GM21529 (cell line): ENCODE measurements at regions not wholly inside any gene's neighbourhood (a gene's known extent, or its start where the extent isn't known, plus 50 kb on each side); places are given as distances from the start of the nearest gene placed in this dataset.
A peak's percentile ranks its signal among the peaks of the same experiment; 100 is the strongest.

Experiments
- ATAC-seq: cut with Tn5 transposase; IDR thresholded peaks from one replicate; pipeline ENCODE4 v1.9.1; 2021; ENCODE audit not compliant: unreplicated experiment

DNA sequence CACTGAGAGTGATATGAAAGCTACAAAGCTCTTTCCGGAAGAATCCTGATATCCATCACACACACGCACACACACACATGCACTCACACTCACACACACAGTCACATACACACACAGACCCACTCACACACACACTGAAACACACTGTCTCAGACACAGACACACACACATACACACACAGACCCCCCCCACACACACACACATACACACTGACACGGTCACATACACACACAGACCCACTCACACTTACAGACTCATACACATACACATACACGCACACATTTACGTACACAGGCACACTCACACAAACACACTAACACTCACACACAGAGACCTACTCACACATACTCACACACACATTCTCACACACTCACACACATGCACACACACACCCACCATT is 58.6 kb downstream of the LIG4 start:
- ATAC-seq = no peak

DNA sequence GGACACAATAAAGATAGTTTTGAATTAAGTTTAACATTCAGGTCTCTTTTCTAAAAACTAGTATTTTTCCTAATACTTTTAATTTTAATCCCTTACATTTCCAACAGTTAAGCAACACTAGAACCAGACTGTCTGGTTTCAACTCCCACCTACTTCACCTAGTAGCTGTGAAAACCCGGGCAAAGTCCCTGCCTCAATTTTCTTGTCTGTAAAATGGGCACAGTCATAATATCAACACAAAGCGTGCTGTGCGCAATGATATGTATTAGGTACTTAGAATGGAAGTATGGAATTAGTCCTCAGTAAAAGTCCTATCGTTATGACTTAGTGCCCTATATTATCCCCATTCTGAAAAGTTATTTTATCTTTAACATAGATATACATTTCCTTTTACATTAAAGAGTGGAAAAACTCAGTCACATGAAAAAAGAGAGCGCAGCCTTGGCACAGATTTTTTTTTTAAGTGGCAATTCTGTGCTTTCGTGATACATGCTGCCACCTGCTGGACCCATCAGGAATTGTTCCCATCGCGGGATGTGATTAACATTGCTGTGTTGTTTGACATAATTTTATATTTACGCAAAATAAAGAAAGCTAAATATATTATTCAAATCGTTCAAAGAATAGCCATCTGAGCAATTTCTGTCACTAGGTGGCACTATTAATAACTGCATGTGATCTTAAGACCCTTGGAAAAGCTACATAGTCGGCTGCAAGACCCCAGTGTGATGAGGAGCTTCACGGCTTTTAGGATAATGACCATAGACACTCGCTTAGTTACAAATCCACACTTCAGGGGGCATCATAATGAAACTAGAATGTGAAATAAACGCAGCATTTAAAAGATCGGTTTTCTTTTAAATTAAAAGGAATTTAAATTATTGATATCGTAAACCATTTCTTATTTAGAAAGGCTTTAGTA is 59.9 kb downstream of the LIG4 start:
- ATAC-seq = peak; percentile 76

DNA sequence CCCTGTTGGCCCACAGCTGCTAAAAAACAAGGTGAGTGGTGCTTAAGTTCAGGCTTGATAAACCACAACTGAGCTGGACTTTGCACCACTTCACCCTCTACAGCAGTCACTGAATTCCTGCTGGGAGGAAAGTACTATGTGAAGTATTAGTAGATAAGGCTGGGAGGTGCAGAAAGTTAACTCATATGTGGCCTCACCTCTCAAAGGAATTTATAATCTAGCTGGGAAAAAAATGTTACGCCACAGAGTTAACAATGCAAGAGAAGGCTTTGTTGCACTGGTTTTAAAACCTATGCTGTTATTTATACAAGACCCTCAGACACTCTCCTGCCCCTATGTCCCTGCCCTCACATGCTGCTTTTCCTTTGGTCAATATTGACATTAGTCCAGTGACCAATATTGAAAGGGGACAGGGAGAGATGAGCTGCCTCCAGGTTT is 60.9 kb downstream of the LIG4 start:
- ATAC-seq = no peak

DNA sequence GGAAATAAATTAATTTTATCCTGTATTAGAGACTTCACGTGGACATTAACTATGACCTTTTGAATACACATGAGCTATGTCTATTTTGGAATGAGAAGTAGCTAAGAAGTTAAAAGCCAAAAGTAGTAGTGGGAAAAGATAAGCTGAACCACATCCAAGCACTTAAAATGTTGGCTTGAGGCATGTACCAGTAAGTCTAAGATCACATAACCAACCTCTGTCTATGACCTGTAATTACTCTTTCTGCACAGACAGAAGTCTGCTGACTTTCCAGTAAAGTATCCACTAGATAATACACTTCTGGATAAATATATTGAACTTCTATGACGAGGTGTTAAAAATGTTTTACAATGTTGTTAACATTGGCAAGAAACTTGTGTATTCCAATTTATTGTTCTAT is 68.7 kb downstream of the LIG4 start:
- ATAC-seq = no peak

DNA sequence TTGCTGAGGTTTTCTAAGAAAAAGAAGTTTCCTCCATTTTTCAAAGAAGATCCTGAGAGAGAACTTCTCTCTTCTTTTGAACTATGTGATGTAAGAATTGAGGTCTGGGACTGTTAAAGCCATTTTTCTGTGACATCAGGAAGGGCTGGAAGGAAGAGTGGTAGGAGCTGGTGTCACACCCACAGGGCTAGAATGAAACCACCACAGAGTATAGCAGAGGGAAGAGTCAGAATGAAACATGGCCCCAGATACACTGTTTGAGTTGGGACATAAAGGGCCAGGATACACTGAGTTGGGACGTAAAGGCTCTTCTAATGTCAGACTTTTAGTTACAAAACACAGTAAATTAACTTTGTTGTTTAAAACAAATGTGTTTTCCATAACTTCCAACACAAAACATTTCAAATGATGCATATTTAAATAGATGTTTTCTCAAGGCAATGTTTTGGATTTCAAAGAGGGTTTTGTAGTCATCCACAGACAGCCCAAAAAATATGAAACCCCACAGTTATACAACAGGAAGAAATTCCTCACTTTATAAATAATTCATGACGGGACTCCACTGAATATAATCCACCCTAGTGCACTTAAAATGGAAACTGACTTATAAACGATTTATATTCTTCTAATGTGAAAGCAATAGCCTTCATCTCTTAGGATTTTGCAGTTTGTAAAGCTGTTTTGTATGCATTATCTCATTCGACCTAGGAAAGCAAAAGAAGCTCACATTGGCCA is 72.5 kb downstream of the LIG4 start:
- no peak for ATAC-seq

DNA sequence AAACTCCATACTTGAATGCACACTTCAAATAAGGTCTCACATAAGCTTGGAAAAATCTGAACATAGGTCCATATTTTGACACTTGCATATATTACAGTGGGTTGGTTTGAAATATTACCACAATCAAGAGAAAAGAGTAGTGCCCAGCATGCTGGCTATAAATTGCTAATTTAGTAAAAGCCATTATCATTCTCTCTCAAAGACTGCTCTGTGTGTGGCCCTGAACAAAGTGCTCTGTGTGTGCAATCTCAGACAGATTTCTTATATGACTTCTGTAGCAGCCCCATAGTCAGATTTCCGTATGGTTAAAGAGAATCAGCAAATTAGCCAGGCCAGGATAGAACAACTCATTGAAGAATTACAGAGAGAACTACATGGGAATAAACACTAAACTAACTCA is 78.2 kb downstream of the LIG4 start:
- no peak for ATAC-seq

DNA sequence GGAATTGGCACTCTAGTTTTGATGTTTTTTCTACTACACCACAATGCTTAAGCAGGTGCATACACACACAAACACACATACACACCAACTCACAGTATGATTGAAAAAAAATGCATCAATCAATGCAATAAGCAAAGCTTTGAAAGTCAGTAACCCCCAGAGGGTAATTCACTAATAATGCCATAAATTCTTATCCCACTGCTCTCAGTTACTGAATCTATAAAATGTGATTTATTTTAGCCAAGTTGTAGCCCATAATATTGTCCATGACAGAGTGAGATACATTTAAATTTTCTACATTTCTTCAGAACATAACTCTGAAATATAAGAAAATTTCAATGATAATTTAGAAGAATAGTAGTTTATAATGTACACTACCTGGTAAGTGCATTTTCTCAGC is 87.9 kb downstream of the LIG4 start:
- ATAC-seq = no peak

DNA sequence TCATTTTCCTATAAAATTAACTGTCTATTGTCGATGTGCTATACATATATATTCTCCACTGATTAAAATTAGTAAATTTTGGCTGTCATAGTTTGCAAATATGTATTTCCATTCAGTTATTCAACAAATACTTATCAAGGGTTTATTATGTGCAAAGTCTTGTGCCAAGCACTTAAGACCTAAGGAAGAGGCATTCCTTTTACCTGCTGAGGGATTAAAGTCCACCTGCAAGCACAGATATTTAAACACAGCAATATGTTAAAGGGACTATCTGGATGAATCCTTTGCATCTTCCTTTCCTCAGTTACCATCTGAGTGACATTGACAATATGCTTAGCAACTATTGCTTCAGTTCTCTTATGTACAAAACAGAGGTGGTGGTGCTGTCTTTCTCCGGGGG is 89.3 kb downstream of the LIG4 start:
- ATAC-seq = no peak

DNA sequence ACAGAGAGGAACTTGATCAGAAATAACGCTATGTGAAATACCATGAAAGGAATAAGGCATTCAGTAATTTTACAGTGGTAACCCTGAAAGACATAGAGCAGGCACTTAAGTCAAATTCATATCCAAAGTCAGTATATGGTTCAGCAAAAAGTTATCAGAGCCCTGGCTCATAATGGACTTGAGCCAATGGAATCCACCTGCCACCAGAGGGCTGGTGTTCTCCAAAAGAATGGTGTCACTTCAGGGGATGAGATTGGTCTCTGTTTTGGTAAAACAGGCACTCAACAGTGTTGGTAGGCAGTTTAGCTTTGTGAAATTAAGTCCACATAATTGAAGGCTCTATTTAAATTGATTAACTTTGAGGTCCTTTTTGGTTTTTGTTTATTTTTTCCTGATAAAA is 93.9 kb downstream of the LIG4 start:
- ATAC-seq = no peak

DNA sequence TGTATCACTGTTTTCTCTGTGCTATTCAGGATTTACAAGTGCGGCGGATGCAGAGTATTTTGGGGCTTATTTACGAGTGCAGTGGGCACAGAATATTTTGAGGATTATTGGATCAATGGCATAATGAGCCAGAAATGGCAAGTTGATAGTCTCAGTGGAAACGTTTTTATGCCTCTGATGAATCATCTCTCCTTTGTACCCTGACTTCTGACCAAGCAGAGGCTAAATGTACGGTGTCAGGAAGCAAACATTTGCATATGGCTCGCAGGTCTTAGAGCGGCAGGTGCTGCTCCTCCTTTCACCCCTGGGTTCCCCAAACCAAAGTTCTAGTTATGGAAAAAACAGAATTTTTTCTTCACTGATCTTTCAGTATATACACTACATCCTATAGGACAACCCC is 94.5 kb downstream of the LIG4 start:
- no peak for ATAC-seq

DNA sequence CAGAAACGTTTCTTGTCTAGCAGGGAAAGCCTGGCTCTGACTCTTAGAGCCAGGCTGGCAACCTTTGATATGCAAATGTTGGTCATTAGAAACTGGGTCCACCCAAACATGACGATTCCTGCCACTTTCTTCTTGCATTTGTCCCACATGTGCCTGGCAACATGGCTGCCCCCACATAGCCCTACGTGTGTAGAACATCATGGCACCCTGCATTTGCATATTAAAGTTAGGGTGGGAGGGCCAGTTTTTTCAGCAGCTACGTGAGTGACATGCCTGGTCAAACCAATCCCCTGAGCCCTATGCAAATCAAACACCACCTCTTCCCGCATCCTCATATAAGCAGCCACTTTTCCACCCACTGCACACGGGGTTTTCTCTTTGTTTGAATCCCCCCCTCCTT is 95.0 kb downstream of the LIG4 start:
- ATAC-seq = no peak

DNA sequence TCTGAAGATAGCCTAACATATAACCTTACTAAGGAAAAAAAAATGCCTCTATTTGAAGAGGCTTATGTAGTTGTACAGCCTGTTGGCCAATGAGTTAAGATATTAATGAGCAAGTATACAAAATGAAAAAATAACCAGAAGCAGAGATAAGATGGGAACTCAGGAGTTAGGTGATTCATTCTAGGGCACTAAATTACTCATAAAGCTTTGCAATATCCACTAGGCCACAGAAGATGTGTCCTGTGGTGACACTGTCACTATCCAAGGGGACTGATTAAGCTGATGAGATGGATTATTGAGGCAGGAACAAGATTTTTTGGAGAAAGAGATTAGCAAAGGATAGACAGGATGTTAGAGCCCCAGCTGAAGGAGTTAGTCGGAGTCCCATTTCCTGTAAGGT is 99.6 kb downstream of the LIG4 start:
- no peak for ATAC-seq

DNA sequence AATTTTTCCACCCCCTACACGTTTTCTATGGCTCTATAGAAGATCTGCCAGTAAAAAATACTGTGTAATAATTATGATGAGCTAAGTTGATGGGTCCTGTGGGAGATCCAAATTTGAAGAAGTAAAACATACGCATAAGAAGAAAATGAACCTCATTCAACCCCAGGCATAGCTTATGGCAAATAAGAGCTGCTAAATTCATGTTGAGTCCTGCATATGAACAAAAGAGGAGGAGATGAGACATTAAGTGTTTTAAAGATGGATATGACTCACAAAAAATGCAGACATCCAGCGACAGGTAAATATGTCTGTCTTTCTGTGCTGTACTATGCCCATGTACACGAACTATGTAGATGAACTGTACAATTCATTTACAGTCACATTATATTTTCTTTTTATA is 101.9 kb downstream of the LIG4 start:
- ATAC-seq = no peak

DNA sequence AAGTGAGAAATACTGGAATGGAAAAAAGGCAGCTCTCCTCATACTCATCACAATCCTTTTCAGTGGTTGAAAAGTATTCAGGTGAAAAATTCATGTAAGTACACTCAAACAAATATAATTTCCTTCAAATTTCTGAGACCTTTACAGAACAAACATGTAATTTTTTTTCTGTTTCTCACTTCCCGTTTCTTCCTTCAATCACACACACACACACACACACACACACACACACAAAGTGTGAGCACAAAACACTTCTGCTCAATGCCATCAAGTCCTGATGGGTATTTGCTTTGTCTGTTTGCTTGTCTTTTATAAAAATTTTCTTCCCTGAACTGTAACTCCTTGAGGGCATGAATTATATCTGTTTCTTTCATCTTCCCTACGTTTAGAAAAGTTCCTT is 110.6 kb downstream of the LIG4 start:
- ATAC-seq = no peak

DNA sequence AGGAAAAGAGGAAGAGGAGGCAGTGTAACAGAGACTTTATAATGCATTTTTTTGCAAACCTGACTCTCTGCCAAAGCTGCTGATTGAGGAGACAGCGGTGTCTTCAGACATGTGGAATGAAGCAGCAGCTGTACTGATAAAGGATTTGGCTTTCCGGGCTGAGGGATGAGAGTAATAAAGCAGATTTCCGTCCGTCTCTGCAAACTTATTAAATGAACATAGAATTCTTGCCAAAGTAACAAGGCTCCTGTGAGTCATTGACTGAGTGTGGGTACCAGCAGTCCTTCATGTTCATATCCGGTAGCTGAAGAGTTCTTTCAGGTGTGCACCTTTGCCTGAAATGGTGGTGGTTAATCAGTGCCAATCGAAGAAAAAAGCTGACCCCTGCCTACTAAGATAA is 112.6 kb downstream of the LIG4 start:
- no peak for ATAC-seq

DNA sequence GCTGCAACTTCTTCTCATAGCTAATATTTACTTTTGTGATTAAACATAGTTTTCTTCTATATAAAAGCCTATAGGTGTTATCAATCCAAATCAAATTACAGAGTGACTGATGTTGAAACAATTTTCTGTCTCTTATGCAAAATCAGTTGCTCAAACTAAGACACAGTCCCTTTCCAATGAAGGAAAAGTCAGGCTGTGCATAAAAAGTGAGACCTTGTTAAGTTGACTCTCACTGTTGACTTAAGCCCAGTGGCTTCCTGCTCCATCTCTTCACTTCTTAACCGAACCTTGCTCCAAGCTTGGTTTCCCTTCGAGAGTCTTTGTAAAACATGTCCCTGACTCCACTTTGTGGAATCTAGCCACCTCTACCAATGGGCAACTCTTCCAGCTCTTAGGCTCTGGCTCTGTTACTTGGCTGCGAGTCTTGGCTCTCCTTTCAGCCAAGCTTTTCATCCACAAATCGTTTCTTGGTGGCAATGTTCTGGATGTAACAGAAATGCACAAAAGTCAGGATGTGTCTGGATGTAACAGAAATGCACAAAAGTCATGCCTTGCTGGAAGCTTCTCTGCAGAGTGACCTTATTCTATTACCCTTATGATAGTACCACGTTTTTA is 118.9 kb downstream of the LIG4 start:
- no peak for ATAC-seq

DNA sequence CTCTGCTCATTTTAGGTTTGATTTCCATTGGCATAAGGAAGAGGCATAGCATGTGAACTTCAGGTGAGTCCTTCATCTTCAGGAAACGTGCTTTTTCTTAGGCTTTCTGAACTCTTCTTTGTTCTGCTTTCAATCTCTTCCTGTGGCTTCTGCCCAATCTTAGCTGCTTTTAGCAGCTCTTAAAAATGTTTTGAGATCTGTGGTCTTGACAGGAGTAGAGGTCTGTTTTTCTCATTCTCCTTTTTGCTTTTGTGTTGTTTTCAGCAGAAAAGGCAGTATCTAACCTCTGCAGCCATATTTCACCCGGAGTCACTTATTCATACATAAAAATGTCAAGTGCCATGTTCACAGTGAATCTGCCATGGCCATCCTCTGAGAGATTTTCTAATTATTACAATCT is 120.3 kb downstream of the LIG4 start:
- no peak for ATAC-seq

DNA sequence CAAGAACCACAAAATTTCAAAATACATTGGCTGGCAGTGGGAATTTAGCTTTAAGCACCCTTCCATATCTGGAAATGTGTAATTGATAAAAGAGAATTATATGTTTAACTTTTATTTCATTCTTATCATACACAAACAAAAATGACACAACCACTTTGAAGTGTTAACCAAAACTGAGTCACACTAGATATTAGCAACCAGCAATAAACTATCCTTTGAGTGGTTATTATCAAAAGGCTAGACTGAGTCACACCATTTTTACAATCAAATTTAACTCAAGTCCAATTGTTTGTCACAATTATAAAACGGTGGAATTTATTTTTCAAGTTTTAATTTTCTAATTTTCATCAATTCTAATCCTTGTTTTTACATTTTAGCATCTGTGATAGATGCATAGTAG is 121.7 kb downstream of the LIG4 start:
- no peak for ATAC-seq

DNA sequence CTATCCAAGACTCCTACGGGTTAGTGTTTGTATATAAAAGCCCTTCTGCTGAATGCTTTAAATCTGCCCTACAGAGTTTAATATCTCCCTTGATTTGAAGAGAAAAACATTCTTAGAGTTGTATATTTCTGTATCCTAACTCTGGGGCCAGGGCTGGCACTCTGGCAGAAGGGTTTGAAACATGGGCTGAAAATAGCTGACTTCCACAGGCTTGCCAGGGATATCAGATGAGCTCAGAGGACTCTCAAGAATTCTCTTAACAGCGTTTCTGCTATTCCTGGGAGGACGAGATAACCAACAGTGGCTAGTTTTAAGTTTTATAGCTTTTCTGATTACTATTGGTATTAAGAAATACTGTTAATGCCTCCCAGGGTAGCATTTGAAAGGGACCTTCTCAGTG is 127.5 kb downstream of the LIG4 start:
- no peak for ATAC-seq

DNA sequence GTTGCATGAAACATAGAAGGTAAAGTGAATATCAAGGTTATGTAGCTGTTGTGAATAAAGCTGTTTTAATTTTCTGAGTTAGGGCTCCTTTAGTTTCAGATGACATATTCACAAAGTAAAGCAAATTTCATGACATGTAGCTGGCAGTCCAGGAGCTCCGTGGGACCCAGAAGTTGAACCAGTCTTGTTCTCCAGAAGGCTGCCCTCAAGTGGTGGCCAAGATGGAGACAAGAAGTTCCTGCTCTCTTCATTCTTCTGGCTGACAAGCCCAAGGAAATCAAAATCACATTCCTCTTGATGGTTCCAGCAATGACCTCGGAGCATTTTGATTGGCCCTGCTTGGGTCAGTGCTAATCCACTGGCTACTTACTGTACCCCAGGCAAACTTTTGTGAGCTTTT is 128.7 kb downstream of the LIG4 start:
- ATAC-seq = no peak

DNA sequence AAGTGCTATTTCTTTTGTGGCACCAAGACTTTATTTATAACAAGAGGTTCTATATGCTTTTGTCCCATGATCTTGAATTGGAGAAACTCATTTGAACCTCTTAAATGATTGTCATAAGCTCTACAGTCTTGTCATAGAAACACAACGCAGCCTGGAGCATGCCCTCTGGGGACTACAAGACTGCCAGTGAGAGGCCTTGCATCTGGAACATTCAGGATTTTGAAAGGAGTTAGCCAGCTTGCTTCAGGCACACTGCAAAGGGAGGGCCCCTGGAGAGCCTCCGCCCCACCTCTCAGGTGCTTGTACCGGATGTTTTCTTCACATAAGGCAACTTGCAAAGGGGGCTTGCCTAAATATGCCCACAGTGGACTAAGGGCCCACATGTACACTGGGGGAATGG is 130.5 kb downstream of the LIG4 start:
- no peak for ATAC-seq

DNA sequence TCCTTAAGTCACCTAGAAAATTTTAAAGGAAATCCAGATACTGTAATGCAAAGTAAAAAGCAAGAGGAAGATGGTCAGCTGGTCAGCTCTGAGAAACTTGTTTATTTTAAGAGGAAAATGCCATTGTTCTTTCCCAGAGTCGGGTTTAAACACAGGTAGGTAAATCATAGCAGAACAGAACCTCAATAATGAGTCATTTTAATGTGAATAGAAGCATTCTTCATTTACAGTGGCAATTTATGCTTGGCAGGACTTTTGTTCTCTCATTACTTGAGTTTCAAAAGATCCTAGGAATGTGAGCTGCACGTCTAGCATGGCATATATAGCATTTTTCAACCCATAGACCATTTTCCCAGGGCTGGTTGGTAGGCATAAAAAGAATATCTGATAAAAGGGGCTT is 132.3 kb downstream of the LIG4 start:
- ATAC-seq = no peak
